Glutamatergic neuron (in vitro differentiated cells): ENCODE measurements at regions not wholly inside any gene's neighbourhood (a gene's known extent, or its start where the extent isn't known, plus 50 kb on each side); places are given as distances from the start of the nearest gene placed in this dataset.

Source experiments
- DNase-seq: peaks from one replicate; pipeline ENCODE4 v3.0.0; 2022
- H3K27ac Mint-ChIP-seq: one replicate; pipeline ENCODE4 v1.8.0; 2020; ENCODE audit warnings: mild to moderate bottlenecking, mixed read lengths, inconsistent platforms; ENCODE audit not compliant: unreplicated experiment
- H3K27me3 Mint-ChIP-seq: one replicate; pipeline ENCODE4 v1.8.0; 2020; ENCODE audit warnings: mild to moderate bottlenecking, moderate library complexity, mixed read lengths, inconsistent platforms; ENCODE audit not compliant: unreplicated experiment
- H3K36me3 Mint-ChIP-seq: one replicate; pipeline ENCODE4 v1.8.0; 2020; ENCODE audit warnings: mild to moderate bottlenecking, mixed read lengths, inconsistent platforms; ENCODE audit not compliant: unreplicated experiment
- H3K4me1 Mint-ChIP-seq: one replicate; pipeline ENCODE4 v1.8.0; 2020; ENCODE audit warnings: mild to moderate bottlenecking, low read depth, mixed read lengths, inconsistent platforms; ENCODE audit not compliant: unreplicated experiment
- H3K4me3 Mint-ChIP-seq: one replicate; pipeline ENCODE4 v1.8.0; 2020; ENCODE audit warnings: mild to moderate bottlenecking, mixed read lengths, inconsistent platforms; ENCODE audit not compliant: unreplicated experiment
- H3K9me3 Mint-ChIP-seq: one replicate; pipeline ENCODE4 v1.8.0; 2020; ENCODE audit warnings: mild to moderate bottlenecking, moderate library complexity, mixed read lengths, inconsistent platforms; ENCODE audit not compliant: unreplicated experiment
- TF ChIP-seq, protein P1 (sequence below): fragments of 200-600 bp; sonication (generic); IDR thresholded peaks from one replicate; pipeline ENCODE4 v1.5.0; 2021; ENCODE audit not compliant: partially characterized antibody, unreplicated experiment

DNA sequence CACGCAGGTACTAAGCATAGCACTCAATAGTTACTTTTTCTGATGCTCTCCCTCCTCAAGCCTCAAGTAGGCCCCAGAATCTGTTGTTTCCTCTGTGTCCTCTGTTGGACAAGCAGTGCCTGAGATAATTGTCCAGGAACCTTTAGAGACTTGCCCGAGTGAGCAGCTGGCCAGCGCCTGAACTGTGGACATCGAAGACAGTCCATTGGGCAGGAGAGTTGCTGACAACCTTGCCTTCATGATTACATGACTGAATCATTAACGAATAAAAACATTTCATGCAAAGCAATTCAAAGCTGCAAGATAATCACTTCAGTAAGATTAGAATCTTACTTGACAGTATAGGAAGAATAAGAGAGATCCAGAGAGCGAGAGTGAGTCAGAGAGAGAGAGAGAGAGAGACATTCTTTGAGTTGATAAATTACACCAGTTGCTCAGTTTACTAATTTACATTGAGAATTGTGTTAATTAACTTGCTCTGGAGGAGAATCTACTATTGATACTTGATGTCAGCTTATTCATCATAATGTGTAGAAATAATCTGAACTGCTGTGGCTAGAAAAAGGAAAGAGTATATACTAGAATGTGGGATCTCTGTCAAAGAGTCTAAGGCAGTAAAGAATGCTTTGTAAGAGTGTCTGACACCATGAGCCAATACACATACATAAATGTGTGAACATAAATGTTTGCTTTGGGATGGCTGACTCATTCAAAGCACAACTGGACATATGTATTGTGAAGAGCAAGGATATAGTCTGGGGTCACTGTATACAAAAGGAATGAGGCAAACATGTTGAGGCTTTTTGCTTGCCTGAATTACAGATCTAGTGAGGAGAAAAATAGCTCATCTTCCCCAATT lies 216.0 kb downstream of the ZNF326 start:
- no peak overlapping the region for H3K27ac Mint-ChIP-seq
- no peaks in the 10 kb centered on the region for H3K36me3 Mint-ChIP-seq
- H3K27me3 Mint-ChIP-seq: peaks cover 1% of the 10 kb centered on the region
- TF ChIP-seq, protein P1, sequence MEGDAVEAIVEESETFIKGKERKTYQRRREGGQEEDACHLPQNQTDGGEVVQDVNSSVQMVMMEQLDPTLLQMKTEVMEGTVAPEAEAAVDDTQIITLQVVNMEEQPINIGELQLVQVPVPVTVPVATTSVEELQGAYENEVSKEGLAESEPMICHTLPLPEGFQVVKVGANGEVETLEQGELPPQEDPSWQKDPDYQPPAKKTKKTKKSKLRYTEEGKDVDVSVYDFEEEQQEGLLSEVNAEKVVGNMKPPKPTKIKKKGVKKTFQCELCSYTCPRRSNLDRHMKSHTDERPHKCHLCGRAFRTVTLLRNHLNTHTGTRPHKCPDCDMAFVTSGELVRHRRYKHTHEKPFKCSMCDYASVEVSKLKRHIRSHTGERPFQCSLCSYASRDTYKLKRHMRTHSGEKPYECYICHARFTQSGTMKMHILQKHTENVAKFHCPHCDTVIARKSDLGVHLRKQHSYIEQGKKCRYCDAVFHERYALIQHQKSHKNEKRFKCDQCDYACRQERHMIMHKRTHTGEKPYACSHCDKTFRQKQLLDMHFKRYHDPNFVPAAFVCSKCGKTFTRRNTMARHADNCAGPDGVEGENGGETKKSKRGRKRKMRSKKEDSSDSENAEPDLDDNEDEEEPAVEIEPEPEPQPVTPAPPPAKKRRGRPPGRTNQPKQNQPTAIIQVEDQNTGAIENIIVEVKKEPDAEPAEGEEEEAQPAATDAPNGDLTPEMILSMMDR: no peak
- no peaks in the 10 kb centered on the region for H3K9me3 Mint-ChIP-seq
- H3K4me3 Mint-ChIP-seq: no peak overlapping the region
- no peak for DNase-seq
- no peaks in the 10 kb centered on the region for H3K4me1 Mint-ChIP-seq

DNA sequence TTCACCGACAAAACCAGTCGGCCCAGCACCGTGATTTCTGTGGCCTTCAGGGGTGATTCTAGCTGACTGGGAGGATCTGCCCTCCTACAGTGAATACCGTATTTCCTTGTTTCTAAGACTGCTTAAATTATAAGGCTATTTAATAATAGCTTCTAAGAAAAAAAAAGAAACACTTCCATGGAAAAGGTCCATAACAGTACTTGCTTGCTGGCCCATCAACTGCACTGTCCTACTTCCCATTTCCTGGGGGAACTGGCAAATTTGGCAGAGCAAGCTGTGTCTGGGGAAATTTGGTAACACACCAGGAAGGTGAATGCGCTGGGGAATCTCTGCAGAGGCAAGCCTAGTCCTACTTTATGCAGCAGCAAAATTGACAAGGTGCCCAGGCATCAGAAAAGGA lies 214.0 kb downstream of the ZNF326 start:
- H3K36me3 Mint-ChIP-seq: no peaks in the 10 kb centered on the region
- no peaks in the 10 kb centered on the region for H3K9me3 Mint-ChIP-seq
- TF ChIP-seq, protein P1: no peak
- no peak overlapping the region for H3K4me3 Mint-ChIP-seq
- no peak overlapping the region for H3K27ac Mint-ChIP-seq
- DNase-seq: no peak
- H3K27me3 Mint-ChIP-seq: peaks cover 1% of the 10 kb centered on the region
- no peaks in the 10 kb centered on the region for H3K4me1 Mint-ChIP-seq

DNA sequence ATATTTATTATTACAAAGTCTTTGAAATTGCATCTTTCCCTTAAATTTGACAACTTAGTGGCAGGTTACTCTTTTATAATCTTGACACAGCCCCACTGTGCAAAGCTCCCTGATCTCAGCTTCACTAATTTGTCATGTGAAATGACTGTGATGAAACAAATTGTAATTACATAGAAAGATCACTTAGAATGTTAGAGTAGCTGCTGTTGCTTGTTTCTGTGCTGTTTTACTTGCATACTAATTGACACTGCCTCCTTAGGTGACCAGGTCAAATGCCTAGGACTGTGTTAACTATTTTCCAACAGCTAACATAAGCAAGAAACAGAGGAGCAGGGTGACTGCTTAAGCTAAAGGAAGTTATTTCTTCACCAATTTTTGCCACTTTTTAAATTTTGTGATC lies 211.3 kb downstream of the ZNF326 start:
- Mint-ChIP-seq H3K4me1 (no peaks in the 10 kb centered on the region), H3K36me3 (no peaks in the 10 kb centered on the region), H3K9me3 (no peaks in the 10 kb centered on the region), H3K27me3 (peaks cover 2% of the 10 kb centered on the region), H3K27ac (no peak overlapping the region), H3K4me3 (no peak overlapping the region)
- no peak for DNase-seq
- TF ChIP-seq, protein P1: no peak

DNA sequence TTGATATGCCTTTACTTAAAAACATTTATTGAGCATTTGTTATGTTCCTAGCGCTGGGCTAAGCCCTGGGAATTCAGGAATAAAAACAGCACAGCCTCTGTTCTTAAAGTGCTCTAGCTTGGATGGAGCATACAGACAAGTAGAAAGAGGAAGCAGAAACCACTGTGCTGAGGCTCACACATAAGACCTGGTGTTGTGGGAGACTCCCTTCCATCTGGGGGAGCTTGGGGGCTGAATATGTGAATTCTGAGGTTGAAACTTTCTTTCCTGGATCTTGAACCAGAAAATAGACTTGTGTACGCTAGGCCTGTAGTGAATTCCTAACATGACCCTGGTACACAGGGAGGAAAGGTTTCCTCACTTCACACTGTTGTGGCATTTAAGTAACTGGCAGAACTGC lies 209.9 kb downstream of the ZNF326 start:
- peaks cover 3% of the 10 kb centered on the region for H3K27me3 Mint-ChIP-seq
- no peaks in the 10 kb centered on the region for H3K9me3 Mint-ChIP-seq
- H3K4me3 Mint-ChIP-seq: no peak overlapping the region
- no peaks in the 10 kb centered on the region for H3K36me3 Mint-ChIP-seq
- H3K4me1 Mint-ChIP-seq: no peaks in the 10 kb centered on the region
- no peak for DNase-seq
- TF ChIP-seq, protein P1: no peak
- no peak overlapping the region for H3K27ac Mint-ChIP-seq

DNA sequence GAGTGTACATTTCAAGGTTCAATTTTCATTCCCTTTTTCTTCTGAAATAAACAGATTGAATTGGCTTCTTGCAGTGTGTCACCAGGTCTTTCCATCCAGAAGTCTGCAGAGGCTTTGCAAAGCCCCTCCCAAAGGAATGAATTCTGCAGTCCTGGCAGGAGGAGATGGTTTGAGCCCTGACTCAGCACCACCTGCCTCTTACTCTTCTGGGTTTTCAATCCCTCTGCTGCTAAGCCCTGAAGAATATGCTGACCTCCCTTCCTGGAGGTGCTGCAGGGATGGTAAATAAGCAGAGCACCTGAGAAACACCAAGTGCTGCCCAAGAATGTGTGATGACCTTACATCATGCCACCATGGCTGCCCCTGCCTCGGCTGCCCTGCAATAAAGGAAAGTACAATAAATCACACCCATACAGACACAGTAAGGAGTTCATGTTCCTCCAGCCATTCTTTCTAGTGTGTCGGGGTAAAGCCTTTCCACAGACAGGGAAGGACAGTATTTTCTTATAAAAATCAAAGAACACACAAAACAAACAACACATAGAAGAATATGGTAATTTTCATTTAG lies 209.2 kb downstream of the ZNF326 start:
- Mint-ChIP-seq H3K4me3 (no peak overlapping the region), H3K27me3 (peaks cover 3% of the 10 kb centered on the region), H3K4me1 (no peaks in the 10 kb centered on the region), H3K27ac (no peak overlapping the region), H3K36me3 (no peaks in the 10 kb centered on the region), H3K9me3 (no peaks in the 10 kb centered on the region)
- DNase-seq: no peak
- TF ChIP-seq, protein P1: no peak
